HepG2 (cell line): ENCODE measurements at regions not wholly inside any gene's neighbourhood (a gene's known extent, or its start where the extent isn't known, plus 50 kb on each side); places are given as distances from the start of the nearest gene placed in this dataset.

ENCODE experiments used
- ATAC-seq: fragments of 200-7000 bp; cut with Tn5 transposase; 3 replicates; pipeline ENCODE4 v1.9.1; 2020; ENCODE audit warnings: mild to moderate bottlenecking, moderate library complexity
- BruUV-seq: library from RNA; stranded (reverse); fragments of 400-500 nt; replicated peaks from 2 replicates; lab custom pipeline; 2021; lab: Mats Ljungman, UMichigan
- CTCF ChIA-PET: fragments of 300-600 bp; formaldehyde crosslinking; extraction: SDS; loops from one replicate; lab custom pipeline; 2021; ENCODE audit warnings: low total read pairs, inconsistent platforms, low intra/inter-chr PET ratio; lab: Yijun Ruan, JAX
- POLR2A ChIA-PET: fragments of 350-600 bp; sonication (Branson Sonifier 250); formaldehyde crosslinking; loops from one replicate; lab custom pipeline; 2020; ENCODE audit warnings: antibody characterized with exemption, inconsistent platforms; lab: Yijun Ruan, JAX
- DNase-seq: peaks from one replicate; pipeline ENCODE4 v3.0.0-alpha.2; 2015; ENCODE audit warnings: low spot score
- FAIRE-seq: peaks from 3 replicates; lab custom pipeline; 2011; peaks lifted over from hg19 to GRCh38; lab: Jason Lieb, UNC
- H2AFZ ChIP-seq: one replicate; pipeline ENCODE4 v1.6.1; 2011; ENCODE audit warnings: low read length, inconsistent platforms
- H3K27ac ChIP-seq: fragments of 300-600 bp; 3 replicates; pipeline ENCODE4 v1.8.0; 2011; ENCODE audit warnings: mixed run types, mild to moderate bottlenecking, mixed read lengths, low read length, inconsistent platforms; ENCODE audit not compliant: insufficient read depth; ENCODE audit errors: extremely low read length
- H3K27me3 ChIP-seq, 2 experiments: fragments of 200-600 bp in 1 of 2; 2 replicates in 1 of 2; 3 replicates in 1 of 2; pipeline versions ENCODE4 v1.6.0 to v1.8.0; 2011; ENCODE audit warnings: low read length in 2 of 2, mild to moderate bottlenecking in 2 of 2, moderate library complexity in 2 of 2, inconsistent platforms in 1 of 2; ENCODE audit not compliant: insufficient read depth in 2 of 2, control insufficient read depth in 1 of 2
- H3K36me3 ChIP-seq, 2 experiments: fragments of 200-600 bp in 1 of 2; replicated peaks in 1 of 2; 2 replicates in 1 of 2; 3 replicates in 1 of 2; pipeline versions ENCODE4 v1.5.1 to v1.8.0; 2011; ENCODE audit warnings: low read length in 2 of 2, inconsistent platforms in 1 of 2; ENCODE audit not compliant: insufficient read depth in 2 of 2, control insufficient read depth in 1 of 2
- H3K4me1 ChIP-seq: 2 replicates; pipeline ENCODE4 v1.5.1; 2012; ENCODE audit warnings: low read length, inconsistent platforms; ENCODE audit not compliant: insufficient read depth
- H3K4me2 ChIP-seq: 2 replicates; pipeline ENCODE4 v1.6.0; 2011; ENCODE audit warnings: low read depth, low read length, inconsistent platforms
- H3K4me3 ChIP-seq, 3 experiments: fragments of 200-600 bp in 1 of 3; sonication (generic), shearing (Covaris generic) in 1 of 3; replicated peaks in 1 of 3; 2 replicates each; pipeline ENCODE4 v1.5.1; 2011 to 2016; ENCODE audit warnings: low read length in 3 of 3, inconsistent platforms in 2 of 3, low read depth in 2 of 3, mild to moderate bottlenecking in 2 of 3, control low read depth in 1 of 3, mixed read lengths in 1 of 3; ENCODE audit not compliant: insufficient read depth in 1 of 3
- H3K79me2 ChIP-seq: one replicate; pipeline ENCODE4 v1.6.1; 2011; ENCODE audit warnings: low read length, inconsistent platforms; ENCODE audit not compliant: insufficient read depth
- H3K9ac ChIP-seq: 2 replicates; pipeline ENCODE4 v1.6.0; 2011; ENCODE audit warnings: mild to moderate bottlenecking, low read depth, low read length, inconsistent platforms; ENCODE audit not compliant: insufficient read depth
- H3K9me3 ChIP-seq: 2 replicates; pipeline ENCODE4 v1.5.1; 2012; ENCODE audit warnings: mild to moderate bottlenecking, low read length
- H4K20me1 ChIP-seq: 2 replicates; pipeline ENCODE4 v1.6.0; 2011; ENCODE audit warnings: inconsistent platforms, mild to moderate bottlenecking, low read length, moderate library complexity; ENCODE audit not compliant: insufficient read depth
- CEBPG ChIP-seq: IDR thresholded peaks from 2 replicates; pipeline ENCODE4 v1.6.1; 2016
- DBP ChIP-seq: sonication (generic); formaldehyde crosslinking; IDR thresholded peaks from 2 replicates; pipeline ENCODE4 v1.4.0; 2020; ENCODE audit warnings: missing genetic modification reagents; ENCODE audit errors: not compliant biosample characterization
- EP300 ChIP-seq, 3 experiments: sonication (generic) in 1 of 3; formaldehyde crosslinking in 1 of 3; IDR thresholded peaks; 2 replicates each; pipeline versions ENCODE4 v1.5.1 to v1.6.1; 2011 to 2020; ENCODE audit warnings: low read depth in 2 of 3, low read length in 2 of 3, borderline replicate concordance in 1 of 3, improper control_type of control experiment in 1 of 3, mild to moderate bottlenecking in 1 of 3, missing genetic modification reagents in 1 of 3, moderate library complexity in 1 of 3
- JARID2 ChIP-seq: sonication (generic); formaldehyde crosslinking; IDR thresholded peaks from 2 replicates; pipeline ENCODE4 v1.8.1; 2023; ENCODE audit warnings: missing genetic modification reagents, inconsistent platforms; ENCODE audit not compliant: insufficient replicate concordance
- MBNL3 ChIP-seq: fragments of 250-450 bp; sonication (Bioruptor Pico); conservative IDR thresholded peaks from 2 replicates; pipeline ENCODE4 v1.8.0; 2022; ENCODE audit warnings: mild to moderate bottlenecking, inconsistent platforms
- YEATS4 ChIP-seq: sonication (generic); formaldehyde crosslinking; IDR thresholded peaks from 2 replicates; pipeline ENCODE4 v1.4.0; 2020; ENCODE audit warnings: missing genetic modification reagents, borderline replicate concordance
- ZNF782 ChIP-seq: sonication (generic); formaldehyde crosslinking; IDR thresholded peaks from 2 replicates; pipeline ENCODE4 v1.4.0; 2020; ENCODE audit warnings: missing genetic modification reagents, mild to moderate bottlenecking, borderline replicate concordance
- WGBS: methylation state at CpG from one replicate; pipeline ENCODE4 v1.1.6; 2017; ENCODE audit warnings: low lambda C conversion rate; 5-methylcytosine and 5-hydroxymethylcytosine counted together
- in situ Hi-C: cut with HindIII; loops from 2 replicates; pipeline ENCODE4 v1.10.0; 2017; ENCODE audit warnings: low pct_unique_long_range_greater_than_20kb; ENCODE audit not compliant: extremely low pct_ligation_motif_present
- intact Hi-C: fragments of 100-400 bp; cut with micrococcal nuclease; formaldehyde crosslinking; loops from one replicate; pipeline ENCODE4 v1.10.0; 2022; ENCODE audit not compliant: unreplicated experiment
- TF ChIP-seq, protein P1 (sequence below): sonication (generic); formaldehyde crosslinking; IDR thresholded peaks from 2 replicates; pipeline ENCODE4 v1.5.1; 2020; ENCODE audit warnings: mild to moderate bottlenecking, missing genetic modification reagents
- TF ChIP-seq, protein P2 (sequence below): sonication (generic); formaldehyde crosslinking; IDR thresholded peaks from 2 replicates; pipeline ENCODE4 v1.9.0; 2021; ENCODE audit warnings: missing genetic modification reagents, borderline replicate concordance

GRCh38 chr6:130643361-130643760 is 183.8 kb upstream of the SMLR1 start:
- Histone ChIP-seq H3K4me2 (no peak overlapping the region), H3K4me3 (no peak overlapping the region), H3K9ac (no peak overlapping the region), H3K4me1 (no peaks in the 10 kb centered on the region), H3K79me2 (no peaks in the 10 kb centered on the region), H2AFZ (no peak overlapping the region), H3K9me3 (peaks cover 13% of the 10 kb centered on the region), H3K36me3 (no peaks in the 10 kb centered on the region), H4K20me1 (no peaks in the 10 kb centered on the region), H3K27me3 (no peaks in the 10 kb centered on the region; a peak in 1 of 5 replicates), H3K27ac (no peak overlapping the region)
- ChIA-PET CTCF (no interaction called here), POLR2A (no interaction called here)
- 3% methylated on average over 1 of the region's 1 CpG for WGBS
- no peak for DNase-seq
- in situ Hi-C loops: no loop called here
- intact Hi-C loops: no loop called here
- no peak for FAIRE-seq
- no TSS peak for BruUV-seq
- no peak for ATAC-seq
- TF ChIP-seq, protein P1, sequence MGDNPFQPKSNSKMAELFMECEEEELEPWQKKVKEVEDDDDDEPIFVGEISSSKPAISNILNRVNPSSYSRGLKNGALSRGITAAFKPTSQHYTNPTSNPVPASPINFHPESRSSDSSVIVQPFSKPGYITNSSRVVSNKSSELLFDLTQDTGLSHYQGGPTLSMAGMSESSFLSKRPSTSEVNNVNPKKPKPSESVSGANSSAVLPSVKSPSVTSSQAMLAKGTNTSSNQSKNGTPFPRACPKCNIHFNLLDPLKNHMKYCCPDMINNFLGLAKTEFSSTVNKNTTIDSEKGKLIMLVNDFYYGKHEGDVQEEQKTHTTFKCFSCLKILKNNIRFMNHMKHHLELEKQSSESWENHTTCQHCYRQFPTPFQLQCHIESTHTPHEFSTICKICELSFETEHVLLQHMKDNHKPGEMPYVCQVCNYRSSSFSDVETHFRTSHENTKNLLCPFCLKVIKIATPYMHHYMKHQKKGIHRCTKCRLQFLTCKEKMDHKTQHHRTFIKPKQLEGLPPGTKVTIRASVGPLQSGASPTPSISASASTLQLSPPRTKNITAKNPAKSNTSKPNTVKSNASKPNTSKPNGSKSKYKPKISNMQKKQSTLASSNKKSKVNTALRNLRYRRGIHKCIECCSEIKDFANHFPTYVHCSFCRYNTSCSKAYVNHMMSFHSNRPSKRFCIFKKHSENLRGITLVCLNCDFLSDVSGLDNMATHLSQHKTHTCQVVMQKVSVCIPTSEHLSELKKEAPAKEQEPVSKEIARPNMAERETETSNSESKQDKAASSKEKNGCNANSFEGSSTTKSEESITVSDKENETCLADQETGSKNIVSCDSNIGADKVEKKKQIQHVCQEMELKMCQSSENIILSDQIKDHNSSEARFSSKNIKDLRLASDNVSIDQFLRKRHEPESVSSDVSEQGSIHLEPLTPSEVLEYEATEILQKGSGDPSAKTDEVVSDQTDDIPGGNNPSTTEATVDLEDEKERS (CRISPR knock-in tag): no peak
- TF ChIP-seq EP300 (IDR thresholded peaks at IDR 0.05; ENCODE audit: low read depth in 2 of 2, low read length in 2 of 2) (no peak), EP300 (CRISPR knock-in tag; IDR thresholded peaks at IDR 0.05; ENCODE audit: borderline replicate concordance) (no peak), CEBPG (CRISPR knock-in tag) (no peak), JARID2 (CRISPR knock-in tag) (no peak), YEATS4 (CRISPR knock-in tag) (no peak), DBP (CRISPR knock-in tag) (no peak), ZNF782 (CRISPR knock-in tag) (no peak), MBNL3 (CRISPR knock-in tag) (no peak)
- TF ChIP-seq, protein P2, sequence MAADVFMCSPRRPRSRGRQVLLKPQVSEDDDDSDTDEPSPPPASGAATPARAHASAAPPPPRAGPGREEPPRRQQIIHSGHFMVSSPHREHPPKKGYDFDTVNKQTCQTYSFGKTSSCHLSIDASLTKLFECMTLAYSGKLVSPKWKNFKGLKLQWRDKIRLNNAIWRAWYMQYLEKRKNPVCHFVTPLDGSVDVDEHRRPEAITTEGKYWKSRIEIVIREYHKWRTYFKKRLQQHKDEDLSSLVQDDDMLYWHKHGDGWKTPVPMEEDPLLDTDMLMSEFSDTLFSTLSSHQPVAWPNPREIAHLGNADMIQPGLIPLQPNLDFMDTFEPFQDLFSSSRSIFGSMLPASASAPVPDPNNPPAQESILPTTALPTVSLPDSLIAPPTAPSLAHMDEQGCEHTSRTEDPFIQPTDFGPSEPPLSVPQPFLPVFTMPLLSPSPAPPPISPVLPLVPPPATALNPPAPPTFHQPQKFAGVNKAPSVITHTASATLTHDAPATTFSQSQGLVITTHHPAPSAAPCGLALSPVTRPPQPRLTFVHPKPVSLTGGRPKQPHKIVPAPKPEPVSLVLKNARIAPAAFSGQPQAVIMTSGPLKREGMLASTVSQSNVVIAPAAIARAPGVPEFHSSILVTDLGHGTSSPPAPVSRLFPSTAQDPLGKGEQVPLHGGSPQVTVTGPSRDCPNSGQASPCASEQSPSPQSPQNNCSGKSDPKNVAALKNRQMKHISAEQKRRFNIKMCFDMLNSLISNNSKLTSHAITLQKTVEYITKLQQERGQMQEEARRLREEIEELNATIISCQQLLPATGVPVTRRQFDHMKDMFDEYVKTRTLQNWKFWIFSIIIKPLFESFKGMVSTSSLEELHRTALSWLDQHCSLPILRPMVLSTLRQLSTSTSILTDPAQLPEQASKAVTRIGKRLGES: no peak
